GM18502 (cell line): ENCODE measurements at regions not wholly inside any gene's neighbourhood (a gene's known extent, or its start where the extent isn't known, plus 50 kb on each side); places are given as distances from the start of the nearest gene placed in this dataset.

Source experiments
- ATAC-seq: cut with Tn5 transposase; IDR thresholded peaks from one replicate; pipeline ENCODE4 v1.9.1; 2021; ENCODE audit warnings: mild to moderate bottlenecking; ENCODE audit not compliant: unreplicated experiment, poor library complexity

DNA sequence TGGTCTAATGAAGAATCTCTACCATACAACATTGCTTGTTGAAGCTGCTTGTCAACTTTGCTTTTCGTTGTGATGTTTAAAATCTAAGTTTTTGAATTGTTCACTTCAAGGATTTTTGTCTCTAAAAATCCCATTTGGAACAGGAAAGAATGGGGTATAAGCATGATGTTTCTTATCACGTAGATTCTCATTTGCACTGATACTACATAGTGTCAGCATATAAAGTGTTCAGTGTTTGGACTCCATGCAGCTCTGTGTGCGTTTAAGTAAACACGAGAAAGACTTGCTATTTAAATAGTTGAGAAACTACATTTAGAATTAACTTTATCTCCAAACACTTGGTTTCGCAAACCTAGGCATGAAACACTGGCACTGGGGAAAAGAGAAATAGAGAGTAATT, 452.5 kb downstream of the NKX6-1 start:
- ATAC-seq: no peak

DNA sequence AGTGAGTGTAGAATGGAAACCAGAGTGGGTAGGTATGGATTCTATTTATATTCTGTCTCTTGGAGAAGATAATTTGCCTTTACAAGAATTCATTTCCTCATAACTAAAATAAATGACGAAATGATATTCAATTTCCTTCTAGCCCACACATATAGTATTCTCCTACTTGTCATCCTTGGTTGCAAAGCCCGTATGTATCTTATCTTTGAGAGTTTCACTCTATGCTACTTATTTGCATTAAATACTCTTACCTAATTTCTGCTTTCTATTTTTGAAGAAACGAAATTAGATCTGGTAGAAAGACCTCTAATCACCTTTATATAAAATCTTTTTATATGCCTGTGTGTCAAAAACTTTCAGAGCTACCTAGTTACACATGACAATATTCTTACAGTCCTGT, 457.7 kb downstream of the NKX6-1 start:
- ATAC-seq: no peak

GRCh38 chr4:84035568-84035967, 463.5 kb downstream of the NKX6-1 start:
- no peak for ATAC-seq

GRCh38 chr4:84032372-84032771, 466.7 kb downstream of the NKX6-1 start:
- peak; percentile 81 for ATAC-seq

GRCh38 chr4:84031401-84031800, 467.7 kb downstream of the NKX6-1 start:
- no peak for ATAC-seq

DNA sequence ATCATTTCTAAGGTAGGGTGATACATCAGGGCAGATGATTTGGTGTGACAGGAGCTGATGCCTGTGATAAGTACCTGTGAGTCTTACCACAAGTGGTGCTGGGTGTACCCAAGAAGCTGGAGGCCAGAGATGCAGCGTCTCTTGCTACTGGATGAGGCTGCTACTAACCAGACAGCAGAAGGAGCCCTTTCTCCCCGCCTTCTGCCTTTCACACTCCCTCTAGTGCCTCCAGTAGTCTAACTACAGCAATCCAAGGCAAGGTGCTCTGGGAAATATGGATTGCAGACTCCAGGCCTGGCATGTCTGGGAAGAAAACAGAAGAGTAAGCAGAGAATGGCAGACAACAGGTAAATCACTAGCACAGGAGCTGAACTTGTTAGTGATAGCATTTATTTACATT, 470.8 kb downstream of the NKX6-1 start:
- no peak for ATAC-seq

DNA sequence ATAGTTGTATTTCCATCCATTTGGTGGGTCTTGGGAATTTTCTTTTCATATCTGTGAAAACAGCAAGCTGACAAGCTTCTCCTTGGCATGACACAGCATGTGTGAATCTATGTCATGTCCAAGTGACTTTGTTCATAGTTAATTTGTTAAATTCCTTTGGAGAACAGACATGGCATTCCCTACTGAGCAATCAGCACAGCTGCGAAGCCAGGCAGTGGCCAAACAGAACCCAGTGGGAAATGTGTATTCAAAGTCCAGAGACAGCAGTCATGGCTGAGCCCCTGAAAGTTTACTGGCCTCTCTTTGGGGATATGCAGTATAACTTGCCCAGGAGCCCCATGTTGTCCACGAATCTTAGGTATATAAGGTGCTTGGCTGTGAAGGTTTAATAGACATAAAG, 474.7 kb downstream of the NKX6-1 start:
- ATAC-seq: no peak

- no peak for ATAC-seq
Observed at GRCh38 chr4:84022564-84022963, 476.5 kb downstream of the NKX6-1 start.

DNA sequence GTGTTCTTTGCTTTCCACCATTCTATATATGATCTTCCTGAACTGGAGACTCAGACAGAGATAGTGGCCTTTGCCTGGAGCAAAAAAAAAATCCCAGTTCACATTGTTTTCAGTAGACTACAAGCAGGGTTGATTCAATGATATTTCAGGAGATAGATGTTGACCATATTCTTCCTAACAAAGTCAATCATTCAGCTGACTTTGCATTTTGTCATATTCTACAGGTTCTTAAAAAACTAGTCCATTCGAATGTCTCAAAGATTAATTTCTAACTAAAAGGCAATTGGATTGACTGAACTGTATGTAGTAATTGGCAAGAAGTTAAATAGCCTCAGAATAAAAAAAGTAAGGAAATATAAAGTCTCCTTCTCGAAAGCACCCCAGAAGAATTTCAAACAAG, 479.5 kb downstream of the NKX6-1 start:
- no peak for ATAC-seq

GRCh38 chr4:84003046-84003445, 467.1 kb downstream of the GPAT3 start:
- no peak for ATAC-seq

DNA sequence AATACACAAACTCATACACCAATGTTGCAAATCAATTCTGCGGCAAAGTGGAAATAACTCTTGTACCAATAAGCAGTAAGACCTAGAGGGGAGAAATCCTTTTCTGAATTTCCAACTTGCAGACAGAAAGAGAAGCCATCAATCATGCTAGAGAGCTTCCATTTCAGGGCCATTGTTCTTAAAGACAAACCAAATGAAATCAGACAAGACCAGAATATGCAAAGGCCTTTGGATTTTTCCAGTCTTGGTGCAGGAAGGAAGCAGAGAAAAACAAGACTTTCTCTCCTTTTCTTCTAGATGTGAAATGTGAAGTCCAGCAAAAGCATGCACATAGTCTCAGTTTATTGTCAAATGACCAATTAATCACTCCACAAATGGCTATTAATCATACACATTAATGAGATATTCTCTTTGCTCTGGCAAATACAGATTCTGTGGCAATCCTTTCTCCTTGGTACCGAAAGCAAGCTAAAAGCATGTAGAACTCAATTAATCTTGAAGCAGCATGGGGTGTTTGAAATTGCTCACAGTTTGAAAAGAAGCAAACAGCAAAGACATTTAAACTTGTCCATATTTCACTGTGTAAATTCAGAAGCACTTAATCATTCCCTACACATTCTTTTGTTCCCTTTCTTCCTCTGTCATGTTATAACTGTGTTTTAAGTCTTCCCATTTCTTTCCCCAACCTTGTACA, 466.1 kb downstream of the GPAT3 start:
- no peak for ATAC-seq

DNA sequence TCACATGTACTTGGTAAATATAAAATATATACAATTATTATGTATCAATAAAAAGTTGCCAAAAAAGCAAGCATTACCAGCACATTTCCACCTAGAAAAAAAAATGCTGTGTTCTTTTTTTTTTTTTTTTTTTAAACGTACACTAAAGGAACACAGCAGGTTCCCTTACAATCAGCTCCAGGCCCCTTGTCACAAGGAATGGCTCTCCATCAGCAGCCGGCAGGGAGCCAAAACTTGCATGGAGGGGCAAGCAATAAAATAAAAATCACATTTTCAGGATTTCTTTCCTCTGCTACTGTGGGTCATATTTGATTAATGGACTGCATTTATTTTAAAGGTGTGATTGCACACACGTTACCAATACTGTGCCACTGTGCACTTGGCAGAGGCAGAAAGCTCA, 460.3 kb downstream of the GPAT3 start:
- no peak for ATAC-seq

GRCh38 chr4:83993774-83994173, 457.9 kb downstream of the GPAT3 start:
- no peak for ATAC-seq

- ATAC-seq: no peak
Observed at GRCh38 chr4:83989835-83990234, 453.9 kb downstream of the GPAT3 start.

- no peak for ATAC-seq
Observed at GRCh38 chr4:83981156-83981555, 445.2 kb downstream of the GPAT3 start.

DNA sequence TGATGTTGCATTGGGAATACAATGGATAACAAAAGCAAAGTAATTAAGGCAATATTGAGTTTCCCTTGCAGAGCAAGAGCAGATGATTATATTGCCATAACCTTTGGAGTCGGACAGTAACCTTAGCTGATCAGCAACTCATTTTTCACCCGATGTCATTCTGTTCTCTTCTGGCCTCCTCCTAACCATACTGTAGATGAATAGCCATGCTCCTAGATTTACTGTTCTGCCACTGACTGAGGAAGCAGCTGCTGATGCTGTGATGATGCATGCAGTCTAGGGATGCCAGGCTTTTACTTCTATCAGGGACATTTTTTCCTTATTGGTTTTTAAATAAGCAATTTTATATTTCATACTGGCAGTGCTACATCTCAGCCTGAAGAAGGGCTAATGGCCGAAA, 443.9 kb downstream of the GPAT3 start:
- no peak for ATAC-seq

- no peak for ATAC-seq
Observed at GRCh38 chr4:83974111-83974780, 438.3 kb downstream of the GPAT3 start.

- no peak for ATAC-seq
Observed at GRCh38 chr4:83964996-83965541, 429.2 kb downstream of the GPAT3 start.

DNA sequence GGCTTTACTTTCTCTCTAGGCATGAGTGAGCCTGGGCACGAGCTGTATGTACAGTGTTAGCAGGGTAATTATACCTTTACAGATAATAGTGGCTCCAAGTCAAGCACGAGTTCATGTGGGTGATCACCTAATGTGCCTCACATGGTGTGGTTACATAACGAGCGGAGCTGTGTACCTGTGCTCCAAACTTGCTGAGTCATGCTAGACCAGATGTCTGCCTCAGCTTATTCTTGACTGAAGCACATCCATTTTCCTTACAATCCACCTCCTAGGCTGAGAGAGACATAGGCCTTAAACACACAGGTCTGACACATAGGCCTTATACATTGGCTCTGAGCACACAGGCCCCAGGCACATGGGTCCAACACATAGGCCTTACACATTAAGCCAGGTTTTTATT, 426.6 kb downstream of the GPAT3 start:
- no peak for ATAC-seq

DNA sequence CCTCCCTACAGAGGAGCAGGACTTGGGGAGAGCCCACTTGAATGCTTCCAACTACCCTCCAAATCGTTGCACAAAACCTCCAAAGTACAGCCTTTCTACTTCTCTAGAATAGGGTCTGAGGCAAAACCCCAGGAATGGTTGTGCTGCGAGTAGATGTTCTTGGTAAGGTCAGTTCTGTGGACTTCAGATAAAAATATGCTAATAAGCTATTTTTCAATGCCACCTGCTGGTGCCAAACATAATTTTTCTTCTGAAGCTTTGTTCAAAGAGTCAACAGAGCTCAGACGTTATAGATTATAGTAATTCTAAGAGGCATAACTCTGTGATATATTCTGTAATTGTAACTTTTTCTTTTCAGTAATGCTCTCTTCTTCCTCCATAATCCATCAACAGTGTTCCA, 425.7 kb downstream of the GPAT3 start:
- ATAC-seq: no peak

- no peak for ATAC-seq
Observed at GRCh38 chr4:83959160-83959559, 423.3 kb downstream of the GPAT3 start.

- no peak for ATAC-seq
Observed at GRCh38 chr4:83947830-83948193, 411.9 kb downstream of the GPAT3 start.
